Neural cell (in vitro differentiated cells): ENCODE measurements at regions not wholly inside any gene's neighbourhood (a gene's known extent, or its start where the extent isn't known, plus 50 kb on each side); places are given as distances from the start of the nearest gene placed in this dataset.

Experiments
- CTCF ChIP-seq: fragments of 450-650 bp; IDR thresholded peaks from 2 replicates; pipeline ENCODE4 v1.5.1; 2014; ENCODE audit warnings: antibody characterized with exemption, mild to moderate bottlenecking, moderate library complexity; ENCODE audit not compliant: poor library complexity, severe bottlenecking
- EZH2 ChIP-seq: fragments of 200-600, 300-800 bp; shearing (Covaris generic), sonication (generic); IDR thresholded peaks from 2 replicates; pipeline ENCODE4 v1.6.1; 2014; ENCODE audit warnings: antibody characterized with exemption, low read length, borderline replicate concordance, mild to moderate bottlenecking; ENCODE audit not compliant: insufficient read depth, poor library complexity, severe bottlenecking
- MXI1 ChIP-seq: fragments of 450-650 bp; conservative IDR thresholded peaks from 2 replicates; pipeline ENCODE4 v1.6.1; 2014; ENCODE audit warnings: antibody characterized with exemption, mild to moderate bottlenecking; ENCODE audit not compliant: poor library complexity, severe bottlenecking
- POLR2AphosphoS5 ChIP-seq: IDR thresholded peaks from 2 replicates; pipeline ENCODE4 v1.6.1; 2012
- RAD21 ChIP-seq: fragments of 450-650 bp; conservative IDR thresholded peaks from 2 replicates; pipeline ENCODE4 v1.6.1; 2014; ENCODE audit warnings: antibody characterized with exemption, mild to moderate bottlenecking, moderate library complexity
- SMC3 ChIP-seq: fragments of 450-650 bp; conservative IDR thresholded peaks from 2 replicates; pipeline ENCODE4 v1.6.1; 2014; ENCODE audit warnings: antibody characterized with exemption, mild to moderate bottlenecking, moderate library complexity; ENCODE audit not compliant: poor library complexity
- TF ChIP-seq, protein P1 (sequence below): IDR thresholded peaks from 2 replicates; pipeline ENCODE4 v1.6.1; 2012; ENCODE audit warnings: borderline replicate concordance

- TF ChIP-seq EZH2 (no peak), POLR2AphosphoS5 (no peak), RAD21 (no peak), CTCF (no peak), SMC3 (no peak), MXI1 (no peak)
- TF ChIP-seq, protein P1, sequence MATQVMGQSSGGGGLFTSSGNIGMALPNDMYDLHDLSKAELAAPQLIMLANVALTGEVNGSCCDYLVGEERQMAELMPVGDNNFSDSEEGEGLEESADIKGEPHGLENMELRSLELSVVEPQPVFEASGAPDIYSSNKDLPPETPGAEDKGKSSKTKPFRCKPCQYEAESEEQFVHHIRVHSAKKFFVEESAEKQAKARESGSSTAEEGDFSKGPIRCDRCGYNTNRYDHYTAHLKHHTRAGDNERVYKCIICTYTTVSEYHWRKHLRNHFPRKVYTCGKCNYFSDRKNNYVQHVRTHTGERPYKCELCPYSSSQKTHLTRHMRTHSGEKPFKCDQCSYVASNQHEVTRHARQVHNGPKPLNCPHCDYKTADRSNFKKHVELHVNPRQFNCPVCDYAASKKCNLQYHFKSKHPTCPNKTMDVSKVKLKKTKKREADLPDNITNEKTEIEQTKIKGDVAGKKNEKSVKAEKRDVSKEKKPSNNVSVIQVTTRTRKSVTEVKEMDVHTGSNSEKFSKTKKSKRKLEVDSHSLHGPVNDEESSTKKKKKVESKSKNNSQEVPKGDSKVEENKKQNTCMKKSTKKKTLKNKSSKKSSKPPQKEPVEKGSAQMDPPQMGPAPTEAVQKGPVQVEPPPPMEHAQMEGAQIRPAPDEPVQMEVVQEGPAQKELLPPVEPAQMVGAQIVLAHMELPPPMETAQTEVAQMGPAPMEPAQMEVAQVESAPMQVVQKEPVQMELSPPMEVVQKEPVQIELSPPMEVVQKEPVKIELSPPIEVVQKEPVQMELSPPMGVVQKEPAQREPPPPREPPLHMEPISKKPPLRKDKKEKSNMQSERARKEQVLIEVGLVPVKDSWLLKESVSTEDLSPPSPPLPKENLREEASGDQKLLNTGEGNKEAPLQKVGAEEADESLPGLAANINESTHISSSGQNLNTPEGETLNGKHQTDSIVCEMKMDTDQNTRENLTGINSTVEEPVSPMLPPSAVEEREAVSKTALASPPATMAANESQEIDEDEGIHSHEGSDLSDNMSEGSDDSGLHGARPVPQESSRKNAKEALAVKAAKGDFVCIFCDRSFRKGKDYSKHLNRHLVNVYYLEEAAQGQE = no peak
Observed at GRCh38 chr6:147933224-147933623, 409.4 kb upstream of the SASH1 start.
